GM12872 (cell line): ENCODE measurements at regions not wholly inside any gene's neighbourhood (a gene's known extent, or its start where the extent isn't known, plus 50 kb on each side); places are given as distances from the start of the nearest gene placed in this dataset.

ENCODE experiments used
- TF ChIP-seq, protein P1 (sequence below): IDR thresholded peaks from 3 replicates; pipeline ENCODE4 v1.5.1; 2011; ENCODE audit warnings: low read depth, mild to moderate bottlenecking, low read length, moderate library complexity; ENCODE audit not compliant: insufficient read depth

DNA sequence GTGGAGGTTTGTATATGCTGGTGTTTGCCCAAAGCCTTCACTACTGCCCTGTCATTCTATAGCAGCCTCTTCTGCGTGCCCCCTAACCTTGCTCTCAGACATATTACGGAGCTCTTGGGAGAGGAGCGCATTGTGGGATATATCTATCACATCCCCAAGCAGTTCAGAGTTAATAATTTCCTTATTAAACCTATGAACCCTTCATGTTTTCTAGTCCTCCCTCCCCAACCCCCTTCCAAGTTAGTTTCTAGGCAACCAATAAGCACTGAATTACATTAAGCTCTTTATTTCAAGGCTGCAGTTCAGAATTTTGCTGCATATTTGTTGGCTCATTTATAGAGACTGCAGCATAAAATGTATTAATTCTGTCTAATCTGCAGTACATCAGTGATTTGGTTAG lies 57.3 kb upstream of the GRM7 start:
- TF ChIP-seq, protein P1, sequence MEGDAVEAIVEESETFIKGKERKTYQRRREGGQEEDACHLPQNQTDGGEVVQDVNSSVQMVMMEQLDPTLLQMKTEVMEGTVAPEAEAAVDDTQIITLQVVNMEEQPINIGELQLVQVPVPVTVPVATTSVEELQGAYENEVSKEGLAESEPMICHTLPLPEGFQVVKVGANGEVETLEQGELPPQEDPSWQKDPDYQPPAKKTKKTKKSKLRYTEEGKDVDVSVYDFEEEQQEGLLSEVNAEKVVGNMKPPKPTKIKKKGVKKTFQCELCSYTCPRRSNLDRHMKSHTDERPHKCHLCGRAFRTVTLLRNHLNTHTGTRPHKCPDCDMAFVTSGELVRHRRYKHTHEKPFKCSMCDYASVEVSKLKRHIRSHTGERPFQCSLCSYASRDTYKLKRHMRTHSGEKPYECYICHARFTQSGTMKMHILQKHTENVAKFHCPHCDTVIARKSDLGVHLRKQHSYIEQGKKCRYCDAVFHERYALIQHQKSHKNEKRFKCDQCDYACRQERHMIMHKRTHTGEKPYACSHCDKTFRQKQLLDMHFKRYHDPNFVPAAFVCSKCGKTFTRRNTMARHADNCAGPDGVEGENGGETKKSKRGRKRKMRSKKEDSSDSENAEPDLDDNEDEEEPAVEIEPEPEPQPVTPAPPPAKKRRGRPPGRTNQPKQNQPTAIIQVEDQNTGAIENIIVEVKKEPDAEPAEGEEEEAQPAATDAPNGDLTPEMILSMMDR, result no peak

DNA sequence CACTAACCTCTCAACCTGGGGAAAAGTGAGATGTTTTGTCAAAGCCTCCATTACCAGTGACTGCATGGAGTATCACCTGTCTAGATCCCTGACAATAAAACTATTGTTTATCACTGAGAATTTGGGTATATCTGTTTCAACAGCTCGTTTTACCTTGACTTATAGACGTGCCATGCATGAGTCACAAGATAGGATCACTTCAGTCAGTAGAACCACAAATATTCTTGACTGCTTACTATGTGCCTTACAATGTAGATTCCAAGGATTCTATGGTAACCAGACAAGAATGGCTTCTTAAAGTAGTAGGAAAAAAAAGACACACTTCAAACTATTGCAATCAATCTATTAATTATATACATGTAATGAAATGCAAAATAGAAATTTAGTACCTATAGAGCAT lies 55.7 kb upstream of the GRM7 start:
- TF ChIP-seq, protein P1, result no peak

DNA sequence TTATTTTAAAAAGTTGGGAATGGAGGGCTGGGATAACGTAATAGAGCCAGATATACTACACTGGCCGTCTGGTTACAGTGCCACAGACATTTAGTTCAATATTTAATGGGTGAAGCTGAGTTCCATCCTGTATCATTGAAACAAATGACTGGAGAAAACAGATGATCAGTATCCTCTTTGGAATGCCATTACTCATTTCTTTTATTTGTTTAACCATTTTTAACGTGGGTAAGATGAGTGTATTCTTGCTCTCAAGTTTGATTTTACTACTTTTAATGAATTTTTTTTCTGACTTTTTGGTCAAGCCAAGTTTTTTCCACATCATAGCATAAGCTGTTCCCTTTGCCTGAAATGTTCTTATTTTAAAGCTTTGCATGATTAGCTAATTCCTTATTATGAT lies 53.9 kb upstream of the GRM7 start:
- TF ChIP-seq, protein P1, result no peak

GRCh38 chr3:6807967-6808588 lies 52.8 kb upstream of the GRM7 start:
- TF ChIP-seq, protein P1, result no peak

GRCh38 chr3:6809349-6809748 lies 51.6 kb upstream of the GRM7 start:
- TF ChIP-seq, protein P1, result no peak
